ENCODE measurements at regions not wholly inside any gene's neighbourhood (a gene's known extent, or its start where the extent isn't known, plus 50 kb on each side); places are given as distances from the start of the nearest gene placed in this dataset.
"Not testable (repeated sequence)": the region's sequence is repeated elsewhere in the genome, so short reads cannot be mapped to it uniquely, and the experiment has no call there.

DNA sequence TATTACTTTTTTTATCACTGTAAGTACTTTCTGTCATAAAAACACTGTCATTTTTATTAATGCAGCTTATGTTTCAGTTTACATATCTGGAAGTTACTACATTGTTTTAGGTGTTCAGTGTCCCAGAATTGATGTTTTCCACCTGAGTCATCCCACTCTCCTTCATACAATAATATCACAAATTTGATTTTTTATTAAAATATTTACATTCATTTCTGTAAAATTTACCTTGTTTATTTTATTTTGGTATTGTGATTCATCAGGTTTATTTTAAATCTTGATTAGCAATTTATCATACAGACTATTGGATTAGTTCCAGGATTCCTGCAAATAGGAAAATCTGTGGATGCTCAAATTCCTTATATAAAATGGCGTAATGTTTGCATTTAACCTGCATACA lies 1662.9 kb downstream of the SUCLG1 start:
- DNase-seq (ENCODE audit: low read depth) = no peak

DNA sequence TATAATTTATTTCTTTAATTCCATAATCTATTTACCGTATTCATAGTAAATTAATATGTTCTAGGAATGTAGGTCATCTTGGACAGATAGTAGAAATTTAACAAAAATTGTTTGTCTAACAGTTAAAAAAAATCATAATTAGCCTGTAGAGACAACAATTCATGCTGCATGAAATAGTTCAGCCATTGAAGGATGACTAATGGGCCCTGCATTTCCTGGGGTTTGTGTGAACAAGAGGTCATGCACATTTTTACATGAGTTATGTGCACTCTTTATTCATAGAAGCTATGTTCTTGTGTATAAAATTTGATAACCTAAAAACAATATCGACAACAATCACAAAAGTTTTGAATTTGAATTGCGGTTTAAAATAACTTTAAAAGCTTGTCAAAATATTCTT lies 1663.6 kb downstream of the SUCLG1 start:
- no peak for DNase-seq (ENCODE audit: low read depth)

DNA sequence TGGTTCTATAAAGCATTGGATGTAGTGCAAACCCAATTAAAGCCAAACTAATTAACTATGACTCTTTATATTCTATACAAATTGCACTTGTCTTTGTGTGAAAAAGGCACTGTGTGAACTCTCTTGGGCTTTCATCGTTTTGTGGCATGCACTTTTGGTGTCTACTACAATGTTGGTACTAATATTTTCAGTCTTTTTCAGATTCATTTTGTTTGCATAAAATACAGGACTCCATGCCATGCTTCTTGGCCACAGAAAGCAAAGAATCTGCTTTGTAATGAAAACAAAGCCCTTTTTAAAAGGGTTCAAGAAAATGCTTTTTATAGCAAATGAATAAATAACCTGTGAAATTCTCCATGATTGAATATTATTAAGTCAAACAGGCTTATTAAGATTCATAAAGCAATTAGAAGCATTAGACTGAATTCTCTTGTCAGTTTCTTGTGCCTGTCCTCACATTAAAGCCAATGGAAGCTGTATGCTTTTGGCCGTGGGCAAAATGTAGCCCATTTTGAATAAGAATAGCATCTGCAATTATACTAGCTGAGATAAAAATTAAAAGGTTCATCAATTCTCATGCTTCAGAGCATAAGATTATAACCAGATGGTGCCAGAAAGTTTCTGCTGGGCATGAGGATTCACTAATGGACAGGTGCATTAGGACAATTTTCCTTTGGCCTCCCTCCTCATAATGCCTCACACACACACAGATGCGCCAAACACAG lies 1665.2 kb downstream of the SUCLG1 start:
- DNase-seq (ENCODE audit: low read depth) = no peak

DNA sequence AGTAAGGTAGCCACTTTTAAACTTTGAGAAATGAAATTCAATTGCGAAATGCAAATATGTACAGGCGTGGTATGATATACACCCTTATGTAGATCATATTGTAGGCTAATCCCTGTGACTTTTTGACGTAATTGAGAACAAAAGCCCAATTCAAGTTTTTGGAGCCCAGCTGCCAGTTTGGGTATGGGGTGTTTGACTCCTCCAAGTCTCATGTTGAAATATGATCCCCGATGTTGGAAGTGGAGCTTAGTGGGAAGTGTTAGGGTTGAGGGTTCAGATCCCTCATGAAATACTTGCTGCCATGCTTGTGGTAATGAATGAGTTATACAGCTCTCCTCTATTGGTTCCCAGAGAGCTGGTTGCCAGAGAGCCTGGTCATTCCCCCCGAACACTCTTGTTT lies 1666.8 kb downstream of the SUCLG1 start:
- no peak for DNase-seq (ENCODE audit: low read depth)

DNA sequence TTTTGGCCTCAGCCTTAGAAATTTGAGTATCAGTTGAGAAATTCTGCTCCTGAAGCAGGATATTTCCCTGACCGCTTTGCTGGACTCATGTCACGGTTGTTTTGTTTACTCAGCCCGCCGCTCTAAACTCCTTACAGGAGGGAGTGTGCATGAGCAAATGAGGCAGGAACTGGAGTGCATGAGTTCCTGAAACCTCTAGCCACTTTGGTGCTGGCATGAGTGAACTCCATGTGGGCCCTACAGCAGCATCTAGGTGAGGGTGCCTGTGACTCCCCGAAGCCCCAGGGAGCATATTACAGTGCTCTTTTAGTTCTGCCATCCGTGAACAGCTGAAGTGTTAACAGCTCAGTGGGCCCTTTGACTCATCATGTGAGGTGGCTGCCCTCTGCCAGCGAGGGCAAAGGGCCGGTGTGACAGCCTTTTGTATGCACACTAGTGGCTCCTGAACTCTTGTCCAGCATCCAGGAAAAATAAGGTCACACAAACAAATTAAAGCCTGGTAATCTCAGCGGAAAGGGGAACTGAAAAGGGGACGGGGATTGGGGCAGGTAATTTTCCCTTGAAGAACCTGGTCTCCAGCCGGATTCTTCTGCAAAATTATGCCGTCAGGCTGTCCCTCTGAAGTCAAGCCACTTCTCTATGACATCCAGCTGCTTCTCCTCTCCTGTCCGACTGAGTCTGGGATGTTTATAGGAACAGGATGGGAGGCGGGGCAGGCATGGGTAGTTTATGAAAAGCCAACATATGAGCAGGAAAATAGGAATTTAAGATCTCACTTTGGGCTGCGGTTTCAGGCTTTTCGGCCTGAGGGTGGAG lies 1668.7 kb downstream of the SUCLG1 start:
- no peak for DNase-seq (ENCODE audit: low read depth)

DNA sequence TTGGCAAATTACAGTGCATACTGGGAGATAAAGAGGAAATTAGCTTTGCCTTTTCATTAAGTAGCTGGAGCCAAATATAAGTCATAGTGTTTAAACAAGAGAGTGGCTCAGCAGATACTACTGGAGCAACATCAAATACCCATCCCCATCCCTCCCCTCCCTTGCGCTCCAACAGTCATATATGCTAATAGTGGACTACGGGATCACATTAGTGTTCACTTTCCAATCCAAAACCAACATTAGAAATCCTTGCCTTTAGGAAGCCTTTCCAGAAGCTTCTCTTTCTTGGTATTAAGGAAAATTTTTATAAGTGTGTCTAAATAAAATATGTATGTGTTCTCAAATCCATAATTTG lies 1669.3 kb downstream of the SUCLG1 start:
- no peak for DNase-seq (ENCODE audit: low read depth)

DNA sequence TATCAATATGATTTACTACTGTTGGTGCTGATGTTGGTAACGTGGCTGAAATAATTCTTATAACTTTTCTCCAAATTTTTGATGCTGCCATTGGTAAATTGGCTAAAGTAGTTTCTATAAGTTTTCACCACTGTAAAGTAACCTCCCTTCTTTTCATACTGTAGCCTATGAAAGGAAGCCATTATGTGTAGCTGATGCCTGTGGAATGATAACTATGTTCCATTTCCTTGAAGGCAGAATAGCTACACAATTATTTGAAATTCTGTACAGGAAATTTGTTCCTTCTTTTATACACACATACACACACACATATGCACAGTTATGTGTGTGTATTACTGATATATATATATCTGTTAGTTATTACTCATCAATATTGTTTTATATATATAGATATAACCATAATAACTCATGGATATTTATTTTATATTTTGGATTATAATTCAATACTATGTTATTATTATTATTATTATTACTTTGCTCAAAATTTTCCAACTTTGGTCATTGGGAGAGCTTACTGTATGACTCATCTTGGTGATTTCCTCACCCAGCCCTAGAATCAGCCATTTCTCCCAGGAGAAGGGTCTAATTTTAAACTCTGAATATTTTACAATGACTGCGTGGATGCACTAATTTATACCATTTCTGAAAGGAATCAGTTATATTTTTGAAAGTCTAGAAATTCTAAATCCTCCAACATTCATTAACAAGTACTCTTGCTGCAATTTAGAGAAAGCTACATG lies 1677.7 kb downstream of the SUCLG1 start:
- no peak for DNase-seq (ENCODE audit: low read depth)

DNA sequence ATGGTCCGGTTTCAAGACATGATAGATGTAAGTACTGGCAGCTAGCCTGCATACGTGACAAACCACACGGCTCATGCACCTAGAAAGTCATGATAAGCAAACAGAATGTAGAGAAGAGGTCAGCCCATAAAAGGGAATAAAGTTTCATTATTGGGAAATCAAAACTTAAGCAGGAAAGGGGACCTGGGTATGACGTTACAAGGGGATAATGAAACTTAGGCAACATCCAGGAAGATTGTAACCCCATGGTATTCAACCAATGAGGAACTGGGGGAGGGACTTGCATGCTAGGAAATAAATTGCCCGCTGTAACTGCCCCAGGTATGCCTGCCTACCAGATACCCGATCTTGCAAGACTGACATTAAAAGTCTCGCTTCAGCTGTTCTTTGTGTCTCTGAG lies 1679.0 kb downstream of the SUCLG1 start:
- no peak for DNase-seq (ENCODE audit: low read depth)

DNA sequence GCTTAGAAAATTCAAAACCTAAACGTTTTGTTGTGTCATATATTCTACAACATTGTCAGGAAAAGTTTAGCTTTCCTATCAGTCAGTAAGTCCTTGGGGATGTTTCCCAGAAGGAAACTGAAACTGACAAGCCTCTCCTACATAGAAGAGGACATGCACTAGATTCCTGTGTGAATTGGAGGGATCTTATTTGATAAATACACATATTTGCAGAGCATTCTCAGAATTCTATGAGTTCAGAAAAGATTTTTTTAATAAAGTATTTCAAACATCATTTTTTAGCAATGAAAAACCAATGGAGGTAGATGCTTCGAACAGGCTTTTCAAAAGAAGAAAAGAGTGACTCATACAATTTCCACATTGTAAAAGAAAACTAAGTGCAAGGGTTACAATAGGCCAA lies 1706.7 kb downstream of the SUCLG1 start:
- DNase-seq (ENCODE audit: low read depth) = no peak

DNA sequence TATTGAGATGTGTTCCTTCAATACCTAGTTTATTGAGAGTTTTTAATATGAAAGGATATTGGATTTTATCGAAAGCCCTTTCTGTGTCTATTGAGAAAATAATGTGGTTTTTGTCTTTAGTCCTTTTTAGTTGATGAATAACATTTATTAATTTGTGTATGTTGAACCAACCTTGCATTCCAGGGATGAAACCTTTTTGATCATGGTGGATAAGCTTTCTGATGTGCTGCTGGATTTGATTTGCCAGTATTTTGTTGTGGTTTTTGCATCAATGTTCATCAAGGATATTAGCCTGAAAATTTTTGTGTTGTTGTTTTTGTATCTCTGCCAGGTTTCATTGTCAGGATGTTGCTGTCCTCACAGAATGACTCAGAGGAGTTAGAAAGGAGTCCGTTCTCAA lies 1710.4 kb downstream of the SUCLG1 start:
- no peak for DNase-seq (ENCODE audit: low read depth)

DNA sequence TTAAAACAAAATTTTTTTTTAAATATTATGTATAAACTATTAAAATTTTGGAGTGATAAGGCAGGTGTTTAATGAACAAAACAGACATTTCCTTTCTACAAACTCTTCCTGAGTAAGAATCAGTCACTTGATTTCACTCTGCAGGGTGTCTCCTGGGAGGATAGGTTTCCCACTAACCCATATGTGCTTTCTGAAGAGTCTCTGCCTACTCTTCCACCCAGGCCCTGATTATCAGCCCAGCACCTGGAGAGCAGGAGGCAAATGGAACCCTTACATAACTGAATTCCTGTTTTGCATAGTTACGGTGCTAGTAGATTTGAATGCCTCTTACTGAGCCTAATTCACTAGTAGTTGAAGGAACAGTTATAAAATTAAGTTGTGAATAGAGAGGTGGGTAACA lies 1718.6 kb downstream of the SUCLG1 start:
- DNase-seq (ENCODE audit: low read depth) = no peak

DNA sequence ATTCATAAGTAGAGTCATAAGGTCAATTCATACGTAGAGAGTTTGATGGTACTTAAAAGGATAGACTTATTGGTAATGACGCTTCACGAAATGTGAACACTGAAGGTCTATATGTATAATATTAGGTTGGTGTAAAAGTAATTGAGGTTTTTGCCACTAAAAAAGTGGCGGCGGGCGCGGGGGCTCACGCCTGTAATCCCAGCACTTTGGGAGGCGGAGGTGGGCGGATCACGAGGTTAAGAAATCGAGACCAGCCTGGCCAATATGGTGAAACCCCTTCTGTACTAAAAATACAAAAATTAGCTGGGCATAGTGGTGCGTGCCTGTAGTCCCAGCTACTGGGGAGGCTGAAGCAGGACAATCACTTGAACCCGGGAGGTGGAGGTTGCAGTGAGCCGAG lies 1721.1 kb downstream of the SUCLG1 start:
- not testable (repeated sequence) for DNase-seq (ENCODE audit: low read depth)

DNA sequence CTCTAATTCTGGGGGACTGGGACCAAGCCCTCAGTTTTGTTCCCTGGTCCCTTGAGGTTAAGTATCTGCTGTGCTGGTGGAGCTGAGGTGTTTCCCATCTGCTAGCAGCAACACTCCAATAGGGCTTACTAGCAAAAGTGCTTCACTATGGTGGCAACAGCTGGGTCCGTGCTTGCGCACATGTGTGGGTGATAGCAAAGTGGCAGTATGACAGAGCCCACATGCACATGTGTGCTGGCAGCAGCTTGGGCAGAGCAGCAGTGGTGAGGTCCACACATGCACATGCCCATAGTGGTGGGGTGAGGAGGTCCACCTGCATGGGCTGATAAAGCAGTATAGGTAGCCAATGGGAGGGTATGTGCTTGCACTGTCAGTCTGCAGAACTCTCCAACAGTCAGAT lies 1723.7 kb downstream of the SUCLG1 start:
- DNase-seq (ENCODE audit: low read depth) = no peak

DNA sequence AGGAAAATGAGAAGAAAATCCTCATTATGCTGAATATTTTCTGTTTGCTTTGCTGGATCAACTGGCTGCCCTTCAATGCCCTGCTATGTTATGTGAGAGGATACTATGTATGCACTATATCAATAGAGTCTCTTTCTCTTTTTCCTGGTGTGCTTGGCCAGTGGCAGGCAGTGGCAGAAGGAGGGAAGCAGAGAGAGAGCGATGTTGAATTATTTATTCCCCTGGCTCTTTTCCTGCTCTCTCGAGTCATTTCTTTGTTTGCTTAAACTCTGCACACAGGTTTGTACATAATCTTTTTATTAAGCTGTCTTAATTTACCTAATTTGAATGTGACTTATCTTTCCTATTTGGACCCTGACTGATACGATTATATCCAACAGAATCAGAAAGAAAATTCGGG lies 1727.3 kb downstream of the SUCLG1 start:
- no peak for DNase-seq (ENCODE audit: low read depth)

DNA sequence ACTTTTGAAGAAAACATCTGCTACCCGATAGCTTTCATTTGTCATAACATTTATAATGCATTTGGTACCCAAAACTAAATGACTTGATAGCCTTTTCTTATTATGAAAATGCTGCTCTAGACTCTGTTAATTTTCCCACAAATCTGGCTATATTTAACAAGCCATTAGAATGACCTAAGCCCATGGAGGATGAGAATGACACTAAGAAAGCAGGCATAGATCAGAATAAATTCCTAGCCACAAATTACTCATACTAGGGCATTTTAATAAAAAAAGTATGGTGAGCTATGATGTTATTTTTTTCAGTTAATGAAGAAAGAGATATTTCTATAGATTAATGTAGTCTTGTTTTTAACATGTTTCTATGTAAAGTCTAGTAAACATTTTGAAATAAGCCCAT lies 1728.3 kb downstream of the SUCLG1 start:
- no peak for DNase-seq (ENCODE audit: low read depth)

DNA sequence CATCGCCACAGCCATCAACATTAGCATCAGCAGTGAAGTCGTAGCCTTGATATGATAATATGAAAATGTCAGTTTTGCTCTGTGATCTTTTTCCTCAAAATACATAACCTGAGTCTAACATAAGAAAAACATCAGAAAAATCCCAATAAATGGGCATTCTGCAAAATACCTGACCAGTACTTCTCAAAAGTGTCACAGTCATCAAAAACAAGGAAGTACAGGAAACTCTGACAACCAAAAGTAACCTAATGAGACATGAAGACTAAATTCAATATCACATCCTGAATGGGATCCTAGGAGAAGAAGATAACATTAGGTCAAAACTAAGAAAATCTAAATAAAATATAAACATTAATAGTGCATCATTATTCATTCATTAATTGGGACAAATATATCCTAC lies 1731.0 kb downstream of the SUCLG1 start:
- DNase-seq (ENCODE audit: low read depth) = no peak

DNA sequence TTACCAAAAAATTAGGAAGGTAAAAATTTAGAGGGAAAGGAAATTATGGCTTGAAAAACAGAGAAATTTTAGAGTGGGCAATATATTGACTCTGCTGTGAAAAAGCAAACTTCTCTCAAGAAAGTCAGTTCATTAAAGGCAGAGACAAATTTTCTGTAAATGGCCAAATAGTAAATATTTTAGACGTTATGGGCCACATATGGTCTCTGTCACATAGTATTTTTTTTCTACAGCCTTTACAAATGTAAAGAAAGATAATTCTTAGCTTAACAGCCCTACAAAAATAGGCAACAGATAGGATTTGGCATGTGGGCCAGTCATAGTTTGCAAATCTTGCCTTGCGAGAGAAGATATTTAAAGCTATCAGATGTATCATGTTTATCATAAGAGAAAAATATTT lies 1750.4 kb downstream of the SUCLG1 start:
- no peak for DNase-seq (ENCODE audit: low read depth)

DNA sequence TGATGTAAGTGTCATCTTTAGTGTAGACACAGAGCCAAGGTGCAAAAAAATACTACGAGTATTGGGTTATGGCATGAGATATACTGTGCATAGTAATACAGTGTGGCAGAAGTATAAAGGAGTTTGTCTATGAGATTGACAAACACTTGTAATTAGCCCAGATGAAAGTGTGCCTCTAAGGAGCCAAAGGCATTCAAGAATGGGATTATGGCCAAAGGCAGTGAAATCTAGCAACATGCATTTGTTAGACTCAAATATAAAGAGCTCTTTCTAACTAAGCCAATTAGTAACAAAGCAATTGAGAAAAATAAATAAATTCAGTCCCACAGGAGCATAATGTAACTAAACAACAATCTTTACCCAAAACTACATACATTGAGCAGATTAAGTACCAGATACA lies 1761.8 kb downstream of the SUCLG1 start:
- no peak for DNase-seq (ENCODE audit: low read depth)

DNA sequence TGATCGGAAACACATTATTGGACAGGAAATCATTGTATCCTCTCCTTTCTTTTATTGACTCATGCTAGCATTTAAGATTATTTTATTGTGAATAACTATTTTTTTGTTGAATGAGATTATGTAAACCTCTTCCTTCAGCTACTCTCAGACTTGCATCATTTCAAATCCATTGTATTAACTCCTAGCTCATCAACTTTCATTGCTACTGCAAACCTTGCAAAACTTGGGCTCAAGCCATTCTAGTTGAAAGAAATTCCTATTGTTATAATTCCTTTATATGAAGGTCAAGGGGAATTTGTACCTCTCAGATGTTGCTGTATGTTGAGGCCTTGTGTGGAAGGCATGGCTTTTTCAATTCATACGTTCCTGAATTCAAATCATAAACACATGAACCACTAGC lies 1764.6 kb downstream of the SUCLG1 start:
- DNase-seq (ENCODE audit: low read depth) = no peak

DNA sequence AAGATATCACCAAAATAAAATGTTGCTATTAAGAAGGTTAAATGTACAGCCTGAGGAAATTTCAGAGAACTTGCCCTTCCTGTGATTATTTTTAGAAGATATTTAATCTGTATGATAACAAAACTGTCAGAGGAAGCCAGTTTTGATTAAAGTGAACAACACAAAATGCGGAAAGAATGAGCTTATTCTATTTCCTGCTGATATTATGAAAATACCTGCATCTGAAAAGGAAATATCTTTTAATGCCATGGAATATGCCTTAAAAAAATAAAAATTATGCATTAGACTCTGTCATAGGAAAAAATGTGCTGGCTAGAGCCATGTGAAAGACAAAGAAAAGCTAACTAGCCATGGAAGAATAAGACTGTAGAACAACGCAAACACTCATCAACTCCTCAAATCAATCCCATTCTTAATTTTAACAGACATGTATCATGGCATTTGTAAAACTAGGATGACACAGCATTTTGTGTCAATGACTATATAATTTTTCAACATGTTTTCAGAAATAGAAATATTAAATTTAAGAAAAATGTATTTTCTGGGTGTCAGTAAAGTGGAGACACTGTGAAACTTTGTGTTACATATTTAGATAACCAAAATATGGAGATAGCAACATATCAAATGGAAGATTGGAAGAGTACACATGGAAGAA lies 1768.2 kb downstream of the SUCLG1 start:
- DNase-seq (ENCODE audit: low read depth) = no peak

DNA sequence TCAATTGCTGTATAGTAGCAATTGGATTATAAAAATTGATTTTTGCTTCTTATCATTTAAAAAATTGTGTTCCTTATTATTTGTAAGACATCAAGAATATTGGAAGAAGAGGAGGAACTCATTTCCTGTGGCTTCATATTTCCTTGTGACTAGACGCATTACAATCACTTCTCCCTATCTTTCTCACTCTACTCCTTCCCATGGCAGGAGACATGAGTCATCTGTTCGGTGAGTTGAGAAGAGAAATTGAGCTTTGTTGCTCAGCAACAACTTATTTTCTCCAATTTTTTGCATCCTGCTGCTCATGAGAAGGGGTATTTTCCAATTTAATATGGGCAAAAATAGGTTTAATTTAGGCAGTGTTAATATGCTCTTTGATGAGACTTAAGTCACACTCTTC lies 1783.9 kb downstream of the SUCLG1 start:
- no peak for DNase-seq (ENCODE audit: low read depth)

DNA sequence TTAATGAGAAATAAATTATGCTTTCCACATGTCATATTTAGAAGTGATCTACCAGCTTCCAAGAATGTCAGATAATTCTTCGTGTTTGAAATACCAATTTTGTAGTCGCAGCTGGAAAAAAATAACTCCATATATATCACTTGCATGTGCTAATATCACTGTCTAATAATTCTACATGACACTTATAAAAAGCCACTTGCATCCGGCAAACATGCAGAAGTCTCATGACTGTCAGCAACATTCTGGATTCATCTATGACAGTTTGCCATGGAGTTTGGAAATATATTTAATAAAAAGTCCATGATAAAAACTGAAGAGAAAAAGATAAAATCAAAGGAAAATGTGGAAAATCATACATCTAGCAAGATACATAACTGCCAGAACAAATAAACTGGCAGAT lies 1784.4 kb downstream of the SUCLG1 start:
- no peak for DNase-seq (ENCODE audit: low read depth)

DNA sequence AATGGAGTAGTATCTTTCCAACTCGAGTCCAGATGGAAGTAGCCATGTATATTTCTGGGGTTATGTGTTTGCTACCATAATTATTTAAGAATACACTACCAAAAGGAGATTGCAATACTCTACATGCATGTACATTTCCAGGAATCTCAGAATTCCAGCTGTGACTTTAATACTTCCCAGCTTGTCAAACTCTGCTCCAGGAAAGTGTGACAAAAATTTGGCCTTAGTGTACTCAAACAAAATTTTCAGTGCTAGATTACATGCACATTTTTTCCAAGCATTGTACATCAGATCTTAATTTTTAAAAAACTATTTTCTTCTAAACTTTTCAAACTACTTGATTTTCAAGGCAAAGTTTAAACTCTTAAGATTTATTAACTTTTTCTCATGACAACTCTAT lies 1791.6 kb downstream of the SUCLG1 start:
- no peak for DNase-seq (ENCODE audit: low read depth)

All from activated T-cell treated with anti-CD3 and anti-CD28 coated beads for 1 hour (primary cell).